HEK293T (cell line): ENCODE measurements at regions not wholly inside any gene's neighbourhood (a gene's known extent, or its start where the extent isn't known, plus 50 kb on each side); places are given as distances from the start of the nearest gene placed in this dataset.

Experiments
- CTCF ChIA-PET: fragments of 350-600 bp; formaldehyde crosslinking; extraction: SDS; loops from one replicate; lab custom pipeline; 2021; ENCODE audit warnings: antibody characterized with exemption, inconsistent platforms; lab: Yijun Ruan, JAX
- POLR2A ChIA-PET: fragments of 350-600 bp; formaldehyde crosslinking; extraction: SDS; loops from one replicate; lab custom pipeline; 2020; ENCODE audit warnings: antibody characterized with exemption, inconsistent platforms; lab: Yijun Ruan, JAX
- DNase-seq: peaks from one replicate; pipeline ENCODE4 v3.0.0; 2012; ENCODE audit warnings: mixed read lengths; ENCODE audit errors: extremely low spot score
- ARNT ChIP-seq: fragments of 450-650 bp; IDR thresholded peaks from 2 replicates; pipeline ENCODE4 v1.6.1; 2017; ENCODE audit warnings: mild to moderate bottlenecking
- BHLHE40 ChIP-seq: fragments of 450-650 bp; IDR thresholded peaks from 2 replicates; pipeline ENCODE4 v1.6.1; 2016; ENCODE audit warnings: mild to moderate bottlenecking, moderate library complexity, borderline replicate concordance
- CTBP1 ChIP-seq: fragments of 450-650 bp; IDR thresholded peaks from 2 replicates; pipeline ENCODE4 v1.6.1; 2016; ENCODE audit warnings: borderline replicate concordance
- ELF4 ChIP-seq: fragments of 450-650 bp; IDR thresholded peaks from 2 replicates; pipeline ENCODE4 v1.6.1; 2017; ENCODE audit warnings: antibody characterized with exemption
- FOXA1 ChIP-seq: fragments of 450-650 bp; IDR thresholded peaks from 2 replicates; pipeline ENCODE4 v1.6.1; 2016; ENCODE audit warnings: mild to moderate bottlenecking
- FOXK2 ChIP-seq: fragments of 450-650 bp; IDR thresholded peaks from 2 replicates; pipeline ENCODE4 v1.6.1; 2016; ENCODE audit warnings: mild to moderate bottlenecking
- FOXM1 ChIP-seq: fragments of 450-650 bp; IDR thresholded peaks from 2 replicates; pipeline ENCODE4 v1.6.1; 2017; ENCODE audit warnings: mild to moderate bottlenecking, borderline replicate concordance
- HDGF ChIP-seq: fragments of 450-650 bp; IDR thresholded peaks from 2 replicates; pipeline ENCODE4 v1.6.1; 2017; ENCODE audit warnings: antibody characterized with exemption, borderline replicate concordance
- L3MBTL2 ChIP-seq: fragments of 450-650 bp; conservative IDR thresholded peaks from 2 replicates; pipeline ENCODE4 v1.6.1; 2016; ENCODE audit warnings: mild to moderate bottlenecking
- LEF1 ChIP-seq: fragments of 450-650 bp; IDR thresholded peaks from 2 replicates; pipeline ENCODE4 v1.6.1; 2017; ENCODE audit warnings: mild to moderate bottlenecking, borderline replicate concordance
- NFRKB ChIP-seq: fragments of 450-650 bp; IDR thresholded peaks from 2 replicates; pipeline ENCODE4 v1.6.1; 2016; ENCODE audit warnings: mild to moderate bottlenecking, moderate library complexity
- SP1 ChIP-seq: fragments of 450-650 bp; IDR thresholded peaks from 2 replicates; pipeline ENCODE4 v1.6.1; 2017
- SUZ12 ChIP-seq: fragments of 450-650 bp; IDR thresholded peaks from 2 replicates; pipeline ENCODE4 v1.6.1; 2016; ENCODE audit warnings: mild to moderate bottlenecking
- TARDBP ChIP-seq: fragments of 450-650 bp; IDR thresholded peaks from 2 replicates; pipeline ENCODE4 v1.6.1; 2016
- ZNF384 ChIP-seq: fragments of 450-650 bp; IDR thresholded peaks from 2 replicates; pipeline ENCODE4 v1.6.1; 2016
- TF ChIP-seq, protein P1 (sequence below): fragments of 450-650 bp; IDR thresholded peaks from 2 replicates; pipeline ENCODE4 v1.6.1; 2016

DNA sequence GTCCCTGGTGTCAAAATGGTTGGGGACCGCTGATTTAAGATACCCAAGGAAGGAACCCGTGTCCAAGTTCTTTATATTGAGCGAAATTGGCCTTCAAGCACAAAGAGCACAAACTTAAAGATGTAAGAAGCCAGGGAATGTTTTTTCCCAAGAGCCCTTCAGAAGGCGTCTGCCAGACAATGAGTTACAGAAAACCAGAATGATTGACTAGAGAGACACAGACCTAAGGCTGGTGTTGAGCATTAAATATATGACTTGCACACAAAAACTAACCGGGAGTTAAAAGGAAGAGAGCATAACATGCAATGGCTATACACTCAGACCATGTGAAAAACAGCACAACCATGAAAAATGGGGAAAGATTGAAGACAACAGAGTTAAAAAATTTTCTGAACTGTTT, 157.5 kb upstream of the FAM9B start:
- POLR2A ChIA-PET: no interaction called here
- TF ChIP-seq BHLHE40 (no peak), ARNT (no peak), SP1 (no peak), LEF1 (no peak), FOXA1 (no peak), FOXM1 (no peak), ELF4 (no peak), SUZ12 (no peak), ZNF384 (no peak), HDGF (no peak)
- DNase-seq: no peak
- CTCF ChIA-PET: no interaction called here

- CTCF ChIA-PET: no interaction called here
- POLR2A ChIA-PET: no interaction called here
- no peak for TF ChIP-seq ELF4
- TF ChIP-seq, protein P1, sequence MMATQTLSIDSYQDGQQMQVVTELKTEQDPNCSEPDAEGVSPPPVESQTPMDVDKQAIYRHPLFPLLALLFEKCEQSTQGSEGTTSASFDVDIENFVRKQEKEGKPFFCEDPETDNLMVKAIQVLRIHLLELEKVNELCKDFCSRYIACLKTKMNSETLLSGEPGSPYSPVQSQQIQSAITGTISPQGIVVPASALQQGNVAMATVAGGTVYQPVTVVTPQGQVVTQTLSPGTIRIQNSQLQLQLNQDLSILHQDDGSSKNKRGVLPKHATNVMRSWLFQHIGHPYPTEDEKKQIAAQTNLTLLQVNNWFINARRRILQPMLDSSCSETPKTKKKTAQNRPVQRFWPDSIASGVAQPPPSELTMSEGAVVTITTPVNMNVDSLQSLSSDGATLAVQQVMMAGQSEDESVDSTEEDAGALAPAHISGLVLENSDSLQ: no peak
- TF ChIP-seq FOXA1: no peak
- no peak for TF ChIP-seq FOXK2
- TF ChIP-seq ARNT: no peak
- no peak for TF ChIP-seq CTBP1
- TF ChIP-seq FOXM1: no peak
- TF ChIP-seq BHLHE40: no peak
- TF ChIP-seq HDGF: no peak
- no peak for TF ChIP-seq L3MBTL2
- no peak for TF ChIP-seq SP1
- TF ChIP-seq NFRKB: no peak
- no peak for TF ChIP-seq ZNF384
- no peak for TF ChIP-seq LEF1
- TF ChIP-seq TARDBP: no peak
- TF ChIP-seq SUZ12: no peak
- no peak for DNase-seq
Measured at GRCh38 chrX:9195199-9195880, 161.4 kb upstream of the FAM9B start.

GRCh38 chrX:9196961-9197640, 163.2 kb upstream of the FAM9B start:
- ChIA-PET POLR2A (no interaction called here), CTCF (no interaction called here)
- no peak for DNase-seq
- TF ChIP-seq SUZ12 (no peak), ZNF384 (no peak), ARNT (no peak), BHLHE40 (no peak)
- TF ChIP-seq, protein P1: no peak

DNA sequence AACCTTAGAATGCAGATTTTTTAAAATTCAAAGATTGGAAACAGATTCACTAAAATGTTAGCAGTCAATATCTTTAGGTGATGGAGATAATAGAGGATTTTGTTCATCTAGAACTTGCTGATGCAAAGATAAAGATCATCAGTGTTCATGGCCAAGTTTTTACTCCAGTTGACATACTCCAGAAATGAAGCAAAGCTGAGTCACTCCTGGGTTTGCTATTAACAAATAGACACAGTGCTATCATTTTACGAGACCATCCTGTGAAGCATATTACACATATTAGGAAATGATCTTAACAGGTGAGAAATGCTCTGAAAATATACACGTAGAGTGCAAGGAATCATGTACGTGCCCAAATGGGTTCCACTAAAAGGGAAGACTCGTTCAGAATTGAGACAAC, 170.6 kb upstream of the FAM9B start:
- ChIA-PET POLR2A (no interaction called here), CTCF (no interaction called here)
- TF ChIP-seq ARNT (no peak), HDGF (no peak), NFRKB (no peak), L3MBTL2 (no peak), ZNF384 (no peak), CTBP1 (no peak), FOXK2 (no peak), SUZ12 (no peak), LEF1 (no peak), ELF4 (no peak), FOXM1 (no peak), FOXA1 (no peak), BHLHE40 (no peak)
- TF ChIP-seq, protein P1: no peak
- no peak for DNase-seq

DNA sequence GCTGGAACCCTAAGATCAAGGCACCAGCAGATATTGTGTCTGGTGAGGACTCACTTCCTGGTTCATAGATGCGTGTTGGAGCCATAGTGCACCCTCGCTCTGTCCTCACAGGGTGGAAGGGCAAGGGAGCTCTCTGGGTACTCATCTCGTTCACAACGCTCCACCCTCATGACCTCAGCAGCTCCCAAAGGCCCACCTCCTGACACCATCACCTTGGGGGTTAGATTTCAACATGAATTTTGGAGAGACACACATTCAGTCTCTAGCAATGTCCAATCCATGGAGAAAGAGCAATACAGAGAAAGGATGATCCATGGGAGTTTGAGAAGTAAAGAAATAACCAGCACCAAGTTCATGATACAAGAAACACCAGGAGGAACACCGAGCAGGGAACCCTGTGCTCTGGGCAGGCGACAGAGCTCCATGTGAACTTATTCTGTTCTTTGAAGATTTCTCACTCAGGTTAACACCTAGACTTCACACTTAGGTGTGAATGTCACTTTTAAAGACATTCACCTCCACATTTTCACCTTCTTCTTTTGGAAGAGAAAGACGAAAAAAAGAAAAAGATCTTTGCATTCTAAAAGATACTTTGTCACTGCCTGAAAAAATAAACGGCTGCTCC, 171.8 kb upstream of the FAM9B start:
- TF ChIP-seq FOXM1: no peak
- TF ChIP-seq TARDBP: no peak
- TF ChIP-seq CTBP1: no peak
- TF ChIP-seq SP1: no peak
- no peak for TF ChIP-seq ELF4
- no peak for TF ChIP-seq LEF1
- TF ChIP-seq HDGF: no peak
- TF ChIP-seq, protein P1: no peak
- no peak for TF ChIP-seq NFRKB
- TF ChIP-seq FOXK2: no peak
- TF ChIP-seq ARNT: no peak
- no peak for TF ChIP-seq FOXA1
- no peak for TF ChIP-seq SUZ12
- TF ChIP-seq L3MBTL2: no peak
- TF ChIP-seq ZNF384: no peak
- TF ChIP-seq BHLHE40: no peak
- CTCF ChIA-PET: no interaction called here

More for the DNA sequence above, 171.8 kb upstream of the FAM9B start:
- POLR2A ChIA-PET: no interaction called here
- no peak for DNase-seq
